Tibial artery (tissue), 4 donors: ENCODE measurements at regions not wholly inside any gene's neighbourhood (a gene's known extent, or its start where the extent isn't known, plus 50 kb on each side); places are given as distances from the start of the nearest gene placed in this dataset.

Experiments
- DNase-seq, 2 donors: peaks; one replicate each; pipeline ENCODE4 v3.0.0-alpha.2; 2019
- H3K27ac ChIP-seq, 2 donors: fragments of 200-600 bp; sonication (generic) in 1 of 2; 1 replicate in 1 of 2; 2 replicates in 1 of 2; pipeline ENCODE4 v1.5.1; 2018 to 2019; ENCODE audit warnings: mild to moderate bottlenecking in 1 of 2
- H3K27me3 ChIP-seq, 2 donors: fragments of 200-600 bp; sonication (generic) in 1 of 2; one replicate each; pipeline versions ENCODE4 v1.5.1 to v1.6.0; 2016 to 2019
- H3K36me3 ChIP-seq, 3 donors: fragments of 200-600 bp; sonication (generic) in 2 of 3; one replicate each; pipeline ENCODE4 v1.5.1; 2016 to 2019; ENCODE audit warnings: mild to moderate bottlenecking in 2 of 3
- H3K4me1 ChIP-seq, 4 donors: fragments of 200-600 bp; sonication (generic) in 2 of 4; 1 replicate in 3 of 4; 2 replicates in 1 of 4; pipeline ENCODE4 v1.5.1; 2016 to 2019
- H3K4me3 ChIP-seq, 2 donors: fragments of 200-600 bp; sonication (generic) in 1 of 2; 1 replicate in 1 of 2; 2 replicates in 1 of 2; pipeline ENCODE4 v1.5.1; 2018 to 2019; ENCODE audit warnings: mild to moderate bottlenecking in 2 of 2
- H3K9me3 ChIP-seq, 3 donors: fragments of 200-600 bp; sonication (generic) in 1 of 3; one replicate each; pipeline ENCODE4 v1.5.1; 2016 to 2019
- intact Hi-C: fragments of 100-400 bp; cut with DNase I; formaldehyde crosslinking; loops from one replicate; pipeline ENCODE4 v1.15.0; 2023; ENCODE audit warnings: low total_unique reads
- TF ChIP-seq, protein P1 (sequence below), 2 experiments: fragments of 200-600 bp in 1 of 2; fragments of 450-650 bp in 1 of 2; IDR thresholded peaks; one replicate each; pipeline ENCODE4 v1.5.1; 2017 to 2019; ENCODE audit warnings: antibody characterized with exemption in 2 of 2, mild to moderate bottlenecking in 1 of 2, moderate library complexity in 1 of 2

- H3K27me3 ChIP-seq = no peaks in the 10 kb centered on the region
- no peaks in the 10 kb centered on the region for H3K36me3 ChIP-seq
- intact Hi-C loops = no loop called here
- no peak overlapping the region for H3K27ac ChIP-seq
- no peaks in the 10 kb centered on the region for H3K4me1 ChIP-seq
- no peak overlapping the region for H3K4me3 ChIP-seq
- TF ChIP-seq, protein P1, sequence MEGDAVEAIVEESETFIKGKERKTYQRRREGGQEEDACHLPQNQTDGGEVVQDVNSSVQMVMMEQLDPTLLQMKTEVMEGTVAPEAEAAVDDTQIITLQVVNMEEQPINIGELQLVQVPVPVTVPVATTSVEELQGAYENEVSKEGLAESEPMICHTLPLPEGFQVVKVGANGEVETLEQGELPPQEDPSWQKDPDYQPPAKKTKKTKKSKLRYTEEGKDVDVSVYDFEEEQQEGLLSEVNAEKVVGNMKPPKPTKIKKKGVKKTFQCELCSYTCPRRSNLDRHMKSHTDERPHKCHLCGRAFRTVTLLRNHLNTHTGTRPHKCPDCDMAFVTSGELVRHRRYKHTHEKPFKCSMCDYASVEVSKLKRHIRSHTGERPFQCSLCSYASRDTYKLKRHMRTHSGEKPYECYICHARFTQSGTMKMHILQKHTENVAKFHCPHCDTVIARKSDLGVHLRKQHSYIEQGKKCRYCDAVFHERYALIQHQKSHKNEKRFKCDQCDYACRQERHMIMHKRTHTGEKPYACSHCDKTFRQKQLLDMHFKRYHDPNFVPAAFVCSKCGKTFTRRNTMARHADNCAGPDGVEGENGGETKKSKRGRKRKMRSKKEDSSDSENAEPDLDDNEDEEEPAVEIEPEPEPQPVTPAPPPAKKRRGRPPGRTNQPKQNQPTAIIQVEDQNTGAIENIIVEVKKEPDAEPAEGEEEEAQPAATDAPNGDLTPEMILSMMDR (IDR thresholded peaks at IDR 0.05) = no peak
- DNase-seq = no peak
- no peaks in the 10 kb centered on the region for H3K9me3 ChIP-seq
These were observed 1203.3 kb downstream of the UQCRFS1 start for GRCh38 chr19:28009696-28010095.

- Histone ChIP-seq H3K36me3 (no peaks in the 10 kb centered on the region), H3K4me1 (no peaks in the 10 kb centered on the region), H3K9me3 (no peaks in the 10 kb centered on the region), H3K27ac (no peak overlapping the region), H3K4me3 (no peak overlapping the region), H3K27me3 (no peaks in the 10 kb centered on the region)
- intact Hi-C loops = no loop called here
- DNase-seq = no peak
- TF ChIP-seq, protein P1 (IDR thresholded peaks at IDR 0.05) = no peak
These were observed 1204.3 kb downstream of the UQCRFS1 start for GRCh38 chr19:28008695-28009094.

DNA sequence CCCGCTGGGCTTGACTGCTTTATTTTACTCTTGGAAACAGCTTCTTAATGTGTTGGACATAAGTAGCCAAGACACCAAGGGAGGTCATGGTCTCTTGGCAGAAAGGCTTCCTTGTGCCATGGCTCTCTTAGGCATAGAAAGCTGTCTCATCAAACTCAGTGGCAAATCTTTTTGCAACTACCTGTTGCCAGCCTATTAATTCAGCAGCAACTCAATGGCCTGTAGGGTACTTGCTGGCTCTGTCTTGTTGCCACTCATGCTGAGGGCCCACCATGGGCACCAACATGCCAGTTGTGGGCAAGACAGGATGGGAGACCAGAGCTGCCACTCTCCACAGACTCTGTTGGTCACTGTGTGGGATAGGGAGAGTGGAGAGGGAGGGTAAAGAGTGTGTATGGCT, 1209.4 kb downstream of the UQCRFS1 start:
- Histone ChIP-seq H3K36me3 (no peaks in the 10 kb centered on the region), H3K9me3 (no peaks in the 10 kb centered on the region), H3K4me1 (no peaks in the 10 kb centered on the region), H3K4me3 (no peak overlapping the region), H3K27me3 (no peaks in the 10 kb centered on the region), H3K27ac (no peak overlapping the region)
- intact Hi-C loops = no loop called here
- TF ChIP-seq, protein P1 (IDR thresholded peaks at IDR 0.05) = no peak
- DNase-seq = no peak

- Histone ChIP-seq H3K27ac (no peak overlapping the region), H3K27me3 (no peaks in the 10 kb centered on the region), H3K4me3 (no peak overlapping the region), H3K4me1 (no peaks in the 10 kb centered on the region), H3K36me3 (no peaks in the 10 kb centered on the region), H3K9me3 (no peaks in the 10 kb centered on the region)
- intact Hi-C loops = no loop called here
- DNase-seq = no peak
- TF ChIP-seq, protein P1 (IDR thresholded peaks at IDR 0.05) = no peak
These were observed 1215.9 kb downstream of the UQCRFS1 start for GRCh38 chr19:27997069-27997468.

- Histone ChIP-seq H3K4me3 (no peak overlapping the region), H3K9me3 (no peaks in the 10 kb centered on the region), H3K4me1 (no peaks in the 10 kb centered on the region), H3K36me3 (no peaks in the 10 kb centered on the region), H3K27me3 (no peaks in the 10 kb centered on the region), H3K27ac (no peak overlapping the region)
- TF ChIP-seq, protein P1 (IDR thresholded peaks at IDR 0.05) = no peak
- intact Hi-C loops = no loop called here
- DNase-seq = no peak
These were observed 1219.1 kb downstream of the UQCRFS1 start for GRCh38 chr19:27993619-27994570.
